22Rv1 (cell line): ENCODE measurements at regions not wholly inside any gene's neighbourhood (a gene's known extent, or its start where the extent isn't known, plus 50 kb on each side); places are given as distances from the start of the nearest gene placed in this dataset.

Experiments used
- CTCF ChIP-seq: fragments of 450-650 bp; IDR thresholded peaks from 2 replicates; pipeline ENCODE4 v1.5.1; 2017; ENCODE audit warnings: mild to moderate bottlenecking
- ZFX ChIP-seq: fragments of 450-650 bp; IDR thresholded peaks from 2 replicates; pipeline ENCODE4 v1.6.1; 2017; ENCODE audit warnings: antibody characterized with exemption, borderline replicate concordance

GRCh38 chr1:204003536-204003935 is 69.4 kb upstream of the SOX13 start:
- no peak for TF ChIP-seq CTCF
- no peak for TF ChIP-seq ZFX
